ENCODE measurements at regions not wholly inside any gene's neighbourhood (a gene's known extent, or its start where the extent isn't known, plus 50 kb on each side); places are given as distances from the start of the nearest gene placed in this dataset.

- intact Hi-C loops (cut with micrococcal nuclease; ENCODE audit: unreplicated experiment) (no loop called here), in situ Hi-C loops (cut with HindIII; ENCODE audit: low pct_unique_long_range_greater_than_20kb, low sequenced_read_pairs) (no loop called here)
- no peaks in the 10 kb centered on the region for H3K36me3 ChIP-seq (ENCODE audit: control insufficient read depth, insufficient read depth, low read length)
- BruUV-seq (replicated peaks), result no TSS peak
- no peak for DNase-seq (ENCODE audit: low read depth, low spot score)
- POLR2A ChIA-PET, result no interaction called here
- H3K4me1 ChIP-seq (ENCODE audit: control insufficient read depth, insufficient read depth, low read length), result no peaks in the 10 kb centered on the region
- CTCF ChIA-PET, result no interaction called here
- no peaks in the 10 kb centered on the region for H3K27me3 ChIP-seq (ENCODE audit: control insufficient read depth, insufficient read depth, low read length)
- TF ChIP-seq CTCF (IDR thresholded peaks at IDR 0.05), result no peak
- TF ChIP-seq POLR2AphosphoS5 (IDR thresholded peaks at IDR 0.05; ENCODE audit: low read depth, low read length), result no peak
- no peak for TF ChIP-seq SIN3A (IDR thresholded peaks at IDR 0.05; ENCODE audit: borderline replicate concordance, insufficient read depth, low read depth, low read length)
- no peak for TF ChIP-seq TCF7L2 (IDR thresholded peaks at IDR 0.05; ENCODE audit: low read depth, low read length)
- TF ChIP-seq REST (IDR thresholded peaks at IDR 0.05; ENCODE audit: insufficient read depth in 1 of 2, low read depth in 2 of 2, low read length in 1 of 2), result no peak
- H3K9me3 ChIP-seq (ENCODE audit: control insufficient read depth, insufficient read depth, low read depth, low read length), result no peaks in the 10 kb centered on the region
- H3K27ac ChIP-seq (ENCODE audit: low read length), result no peak overlapping the region
- H3K4me3 ChIP-seq (ENCODE audit: low read depth in 2 of 2, low read length in 2 of 2), result no peak overlapping the region
- ATAC-seq, result no peak
Observed at GRCh38 chr17:52647411-52647810, 488.9 kb upstream of the CA10 start.

GRCh38 chr17:52636443-52636842, 477.9 kb upstream of the CA10 start:
- Histone ChIP-seq H3K4me3 (ENCODE audit: low read depth in 2 of 2, low read length in 2 of 2) (no peak overlapping the region), H3K9me3 (ENCODE audit: control insufficient read depth, insufficient read depth, low read depth, low read length) (no peaks in the 10 kb centered on the region), H3K27ac (ENCODE audit: low read length) (no peak overlapping the region), H3K36me3 (ENCODE audit: control insufficient read depth, insufficient read depth, low read length) (no peaks in the 10 kb centered on the region), H3K27me3 (ENCODE audit: control insufficient read depth, insufficient read depth, low read length) (no peaks in the 10 kb centered on the region), H3K4me1 (ENCODE audit: control insufficient read depth, insufficient read depth, low read length) (no peaks in the 10 kb centered on the region)
- DNase-seq (ENCODE audit: low read depth, low spot score) (no peak), ATAC-seq (no peak)
- ChIA-PET POLR2A (no interaction called here), CTCF (no interaction called here)
- intact Hi-C loops (cut with micrococcal nuclease; ENCODE audit: unreplicated experiment), result no loop called here
- in situ Hi-C loops (cut with HindIII; ENCODE audit: low pct_unique_long_range_greater_than_20kb, low sequenced_read_pairs), result no loop called here
- TF ChIP-seq TCF7L2 (IDR thresholded peaks at IDR 0.05; ENCODE audit: low read depth, low read length) (no peak), POLR2AphosphoS5 (IDR thresholded peaks at IDR 0.05; ENCODE audit: low read depth, low read length) (no peak), SIN3A (IDR thresholded peaks at IDR 0.05; ENCODE audit: borderline replicate concordance, insufficient read depth, low read depth, low read length) (no peak), CTCF (IDR thresholded peaks at IDR 0.05) (no peak)
- BruUV-seq (replicated peaks), result no TSS peak

Data from Panc1 (cell line).